Endothelial cell of umbilical vein (primary cell): ENCODE measurements at regions not wholly inside any gene's neighbourhood (a gene's known extent, or its start where the extent isn't known, plus 50 kb on each side); places are given as distances from the start of the nearest gene placed in this dataset.

ENCODE experiments used
- BruUV-seq: library from RNA; stranded (reverse); fragments of 400-500 nt; replicated peaks from 2 replicates; lab custom pipeline; 2021; lab: Mats Ljungman, UMichigan
- CTCF ChIA-PET: fragments of 300-600, 350-600 bp; sonication (Branson Sonifier 250); formaldehyde crosslinking; loops from one replicate; lab custom pipeline; 2021; ENCODE audit warnings: antibody characterized with exemption, inconsistent platforms; lab: Charles Lee
- POLR2A ChIA-PET: fragments of 300-600, 350-600 bp; sonication (Branson Sonifier 250); formaldehyde crosslinking; loops from one replicate; lab custom pipeline; 2021; ENCODE audit warnings: antibody characterized with exemption, inconsistent platforms; lab: Charles Lee
- DNase-seq: peaks from one replicate; pipeline ENCODE4 v3.0.0-alpha.2; 2011; ENCODE audit warnings: low read depth, low spot score
- FAIRE-seq: peaks from 2 replicates; lab custom pipeline; 2011; peaks lifted over from hg19 to GRCh38; lab: Jason Lieb, UNC
- H2AFZ ChIP-seq: 2 replicates; pipeline ENCODE4 v1.6.0; 2012; ENCODE audit warnings: low read depth, low read length, control low read depth, inconsistent platforms
- H3K27ac ChIP-seq: 2 replicates; pipeline ENCODE4 v1.5.1; 2011; ENCODE audit warnings: low read depth, mild to moderate bottlenecking, control low read depth, low read length, moderate library complexity; ENCODE audit not compliant: insufficient read depth
- H3K27me3 ChIP-seq, 2 experiments: 2 replicates each; pipeline versions ENCODE4 v1.6.0 to v1.6.1; 2011; ENCODE audit warnings: low read length in 2 of 2, mixed read lengths in 1 of 2; ENCODE audit not compliant: control insufficient read depth in 2 of 2, insufficient read depth in 2 of 2
- H3K36me3 ChIP-seq, 2 experiments: 2 replicates in 1 of 2; 3 replicates in 1 of 2; pipeline ENCODE4 v1.5.1; 2011; ENCODE audit warnings: low read length in 2 of 2, mild to moderate bottlenecking in 1 of 2, moderate library complexity in 1 of 2; ENCODE audit not compliant: control insufficient read depth in 2 of 2, insufficient read depth in 2 of 2; ENCODE audit errors: extremely low read depth in 1 of 2
- H3K4me1 ChIP-seq: 3 replicates; pipeline ENCODE4 v1.5.1; 2011; ENCODE audit warnings: mild to moderate bottlenecking, low read length; ENCODE audit not compliant: control insufficient read depth, insufficient read depth; ENCODE audit errors: extremely low read depth
- H3K4me2 ChIP-seq: 2 replicates; pipeline ENCODE4 v1.6.1; 2011; ENCODE audit warnings: low read length, control low read depth, mixed read lengths; ENCODE audit not compliant: insufficient read depth
- H3K4me3 ChIP-seq, 3 experiments: fragments of 200-600 bp in 1 of 3; sonication (generic), shearing (Covaris generic) in 1 of 3; replicated peaks in 1 of 3; 2 replicates each; pipeline ENCODE4 v1.5.1; 2011 to 2016; ENCODE audit warnings: control low read depth in 3 of 3, low read length in 3 of 3, mild to moderate bottlenecking in 2 of 3, inconsistent platforms in 1 of 3, low read depth in 1 of 3, moderate library complexity in 1 of 3; ENCODE audit not compliant: insufficient read depth in 1 of 3
- H3K79me2 ChIP-seq: 2 replicates; pipeline ENCODE4 v1.6.0; 2012; ENCODE audit warnings: low read length, inconsistent platforms; ENCODE audit not compliant: control insufficient read depth, insufficient read depth
- H3K9ac ChIP-seq: replicated peaks from 2 replicates; pipeline ENCODE3; 2011; ENCODE audit warnings: low read length, control low read depth; ENCODE audit not compliant: insufficient read depth; ENCODE audit errors: extremely low read depth
- H3K9me1 ChIP-seq: replicated peaks from 3 replicates; pipeline ENCODE4 v1.6.0; 2011; ENCODE audit warnings: mild to moderate bottlenecking, low read length; ENCODE audit not compliant: control insufficient read depth, insufficient read depth; ENCODE audit errors: extremely low read depth
- H3K9me3 ChIP-seq: replicated peaks from 2 replicates; pipeline ENCODE4 v1.5.1; 2012; ENCODE audit warnings: low read length, inconsistent platforms; ENCODE audit not compliant: control insufficient read depth, insufficient read depth
- H4K20me1 ChIP-seq: replicated peaks from 2 replicates; pipeline ENCODE3; 2011; ENCODE audit warnings: mild to moderate bottlenecking, low read length; ENCODE audit not compliant: control insufficient read depth, insufficient read depth; ENCODE audit errors: extremely low read depth
- CTCF ChIP-seq, 2 donors: IDR thresholded peaks; 1 replicate in 1 of 2; 2 replicates in 1 of 2; pipeline ENCODE4 v1.5.1; 2011; ENCODE audit warnings: low read length in 2 of 2, mild to moderate bottlenecking in 2 of 2, moderate library complexity in 2 of 2, control low read depth in 1 of 2, inconsistent platforms in 1 of 2, low read depth in 1 of 2; ENCODE audit not compliant: insufficient read depth in 1 of 2; ENCODE audit errors: extremely low read depth in 1 of 2
- EZH2 ChIP-seq: IDR thresholded peaks from 2 replicates; pipeline ENCODE4 v1.6.1; 2012; ENCODE audit warnings: borderline replicate concordance, low read depth, mild to moderate bottlenecking, moderate library complexity, low read length, inconsistent platforms; ENCODE audit not compliant: severe bottlenecking
- FOS ChIP-seq: IDR thresholded peaks from 2 replicates; pipeline ENCODE4 v1.6.1; 2011; ENCODE audit warnings: mild to moderate bottlenecking, low read length, moderate library complexity, borderline replicate concordance; ENCODE audit not compliant: insufficient read depth
- JUN ChIP-seq: IDR thresholded peaks from 2 replicates; pipeline ENCODE4 v1.6.1; 2011; ENCODE audit warnings: borderline replicate concordance, low read depth; ENCODE audit not compliant: insufficient read length, insufficient read depth
- MAX ChIP-seq: IDR thresholded peaks from 2 replicates; pipeline ENCODE4 v1.6.1; 2011; ENCODE audit not compliant: insufficient read depth, insufficient read length
- MYC ChIP-seq: IDR thresholded peaks from one replicate; pipeline ENCODE4 v1.6.1; 2011; ENCODE audit warnings: mild to moderate bottlenecking, low read depth, low read length
- POLR2AphosphoS5 ChIP-seq: IDR thresholded peaks from 2 replicates; pipeline ENCODE4 v1.6.1; 2012; ENCODE audit warnings: low read depth, mild to moderate bottlenecking, control low read depth, low read length, moderate library complexity; ENCODE audit not compliant: insufficient read depth
- dilution Hi-C: fragments of 300-500 bp; cut with MboI; formaldehyde crosslinking; loops from one replicate; pipeline ENCODE4 v1.15.0; 2019; ENCODE audit warnings: low sequenced_read_pairs; ENCODE audit not compliant: extremely low pct_ligation_motif_present
- intact Hi-C: fragments of 100-400 bp; cut with micrococcal nuclease; formaldehyde crosslinking; loops from one replicate; pipeline ENCODE4 v1.10.0; 2022

- BruUV-seq: no TSS peak
- ChIA-PET CTCF (no interaction called here), POLR2A (no interaction called here)
- Histone ChIP-seq H3K9me3 (no peaks in the 10 kb centered on the region), H3K9me1 (no peaks in the 10 kb centered on the region), H3K9ac (no peak overlapping the region), H3K27me3 (no peaks in the 10 kb centered on the region), H3K4me1 (no peaks in the 10 kb centered on the region), H3K4me3 (no peak overlapping the region), H3K4me2 (no peak overlapping the region), H3K79me2 (no peaks in the 10 kb centered on the region), H3K27ac (no peak overlapping the region), H3K36me3 (no peaks in the 10 kb centered on the region), H4K20me1 (no peaks in the 10 kb centered on the region), H2AFZ (no peak overlapping the region)
- no peak for DNase-seq
- no peak for TF ChIP-seq EZH2
- no peak for TF ChIP-seq JUN
- no peak for TF ChIP-seq POLR2AphosphoS5
- no peak for FAIRE-seq
- intact Hi-C loops (loop anchor here (10.0 kb wide), 1 partner anchor 889 kb away; no protein-coding TSS in a partner anchor), dilution Hi-C loops (no loop called here)
These were observed 495.2 kb upstream of the LRRN3 start for GRCh38 chr7:110595694-110596093.

GRCh38 chr7:110600956-110601355 lies 490.0 kb upstream of the LRRN3 start:
- no peaks in the 10 kb centered on the region for H3K9me3 ChIP-seq
- H3K36me3 ChIP-seq: no peaks in the 10 kb centered on the region
- BruUV-seq: no TSS peak
- no peaks in the 10 kb centered on the region for H3K27me3 ChIP-seq
- intact Hi-C loops (no loop called here), dilution Hi-C loops (no loop called here)
- FAIRE-seq (no peak), DNase-seq (no peak)
- CTCF ChIA-PET: no interaction called here
- H3K79me2 ChIP-seq: no peaks in the 10 kb centered on the region
- H3K9me1 ChIP-seq: no peaks in the 10 kb centered on the region
- TF ChIP-seq CTCF (IDR thresholded peaks at IDR 0.05; ENCODE audit: extremely low read depth in 1 of 2, insufficient read depth in 1 of 2, low read depth in 1 of 2, low read length in 2 of 2) (no peak), EZH2 (no peak), MAX (no peak), MYC (no peak), POLR2AphosphoS5 (no peak), FOS (no peak), JUN (no peak)
- no peak overlapping the region for H3K9ac ChIP-seq
- no peaks in the 10 kb centered on the region for H3K4me1 ChIP-seq
- no peak overlapping the region for H3K4me2 ChIP-seq
- POLR2A ChIA-PET: no interaction called here
- H2AFZ ChIP-seq: no peak overlapping the region
- no peaks in the 10 kb centered on the region for H4K20me1 ChIP-seq
- no peak overlapping the region for H3K27ac ChIP-seq
- H3K4me3 ChIP-seq: no peak overlapping the region
